HFFc6 (cell line): ENCODE measurements at regions not wholly inside any gene's neighbourhood (a gene's known extent, or its start where the extent isn't known, plus 50 kb on each side); places are given as distances from the start of the nearest gene placed in this dataset.

Experiments used
- DNase-seq: peaks from one replicate; pipeline ENCODE4 v3.0.0-alpha.2; 2018
- H3K27ac Mint-ChIP-seq: 2 replicates; pipeline ENCODE4 v1.8.0; 2020; ENCODE audit warnings: mild to moderate bottlenecking, mixed read lengths
- H3K27me3 Mint-ChIP-seq: 2 replicates; pipeline ENCODE4 v1.8.0; 2021; ENCODE audit warnings: mild to moderate bottlenecking, moderate library complexity, mixed read lengths; ENCODE audit not compliant: insufficient read depth
- H3K36me3 Mint-ChIP-seq: 2 replicates; pipeline ENCODE4 v1.8.0; 2021; ENCODE audit warnings: low read depth, mixed read lengths
- H3K4me1 Mint-ChIP-seq: 2 replicates; pipeline ENCODE4 v1.8.0; 2020; ENCODE audit warnings: low read depth, mixed read lengths
- H3K4me3 Mint-ChIP-seq: 2 replicates; pipeline ENCODE4 v1.8.0; 2020; ENCODE audit warnings: mild to moderate bottlenecking, moderate library complexity, mixed read lengths
- H3K9me3 Mint-ChIP-seq: 2 replicates; pipeline ENCODE4 v1.8.0; 2020; ENCODE audit warnings: mild to moderate bottlenecking, mixed read lengths
- TF ChIP-seq, protein P1 (sequence below): fragments of 200-600 bp; sonication (generic); IDR thresholded peaks from 2 replicates; pipeline ENCODE4 v1.5.0; 2021; ENCODE audit warnings: antibody characterized with exemption, mild to moderate bottlenecking

DNA sequence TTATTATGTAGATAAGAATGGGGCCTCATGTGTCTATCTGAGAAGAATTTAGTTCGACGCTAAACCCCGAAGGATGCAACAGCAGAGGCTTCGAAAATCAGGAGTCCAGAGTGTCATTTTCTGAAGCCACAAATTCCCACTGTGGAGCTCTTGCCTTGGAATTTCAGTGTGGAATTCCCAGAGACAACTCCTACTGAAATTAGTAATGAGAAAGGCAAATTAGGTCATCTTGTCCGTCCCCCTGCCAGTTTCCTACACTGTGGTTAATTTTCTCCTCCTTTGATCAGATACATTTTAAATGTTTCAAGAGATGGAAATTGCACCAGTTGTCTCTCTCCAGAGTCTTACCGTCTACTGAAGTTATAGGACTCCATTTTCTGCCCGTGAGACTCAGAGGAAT is 633.6 kb downstream of the BNC2 start:
- H3K27me3 Mint-ChIP-seq: peaks cover 1% of the 10 kb centered on the region; the same call in 1 of the 2 replicates
- no peak for DNase-seq
- peak overlapping the region; percentile 18; the same call in 1 of the 2 replicates for H3K4me3 Mint-ChIP-seq
- H3K4me1 Mint-ChIP-seq: peaks cover 46% of the 10 kb centered on the region
- peaks cover 14% of the 10 kb centered on the region for H3K36me3 Mint-ChIP-seq
- H3K27ac Mint-ChIP-seq: peak overlapping the region; percentile 37
- TF ChIP-seq, protein P1, sequence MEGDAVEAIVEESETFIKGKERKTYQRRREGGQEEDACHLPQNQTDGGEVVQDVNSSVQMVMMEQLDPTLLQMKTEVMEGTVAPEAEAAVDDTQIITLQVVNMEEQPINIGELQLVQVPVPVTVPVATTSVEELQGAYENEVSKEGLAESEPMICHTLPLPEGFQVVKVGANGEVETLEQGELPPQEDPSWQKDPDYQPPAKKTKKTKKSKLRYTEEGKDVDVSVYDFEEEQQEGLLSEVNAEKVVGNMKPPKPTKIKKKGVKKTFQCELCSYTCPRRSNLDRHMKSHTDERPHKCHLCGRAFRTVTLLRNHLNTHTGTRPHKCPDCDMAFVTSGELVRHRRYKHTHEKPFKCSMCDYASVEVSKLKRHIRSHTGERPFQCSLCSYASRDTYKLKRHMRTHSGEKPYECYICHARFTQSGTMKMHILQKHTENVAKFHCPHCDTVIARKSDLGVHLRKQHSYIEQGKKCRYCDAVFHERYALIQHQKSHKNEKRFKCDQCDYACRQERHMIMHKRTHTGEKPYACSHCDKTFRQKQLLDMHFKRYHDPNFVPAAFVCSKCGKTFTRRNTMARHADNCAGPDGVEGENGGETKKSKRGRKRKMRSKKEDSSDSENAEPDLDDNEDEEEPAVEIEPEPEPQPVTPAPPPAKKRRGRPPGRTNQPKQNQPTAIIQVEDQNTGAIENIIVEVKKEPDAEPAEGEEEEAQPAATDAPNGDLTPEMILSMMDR: no peak
- peaks cover 23% of the 10 kb centered on the region for H3K9me3 Mint-ChIP-seq

DNA sequence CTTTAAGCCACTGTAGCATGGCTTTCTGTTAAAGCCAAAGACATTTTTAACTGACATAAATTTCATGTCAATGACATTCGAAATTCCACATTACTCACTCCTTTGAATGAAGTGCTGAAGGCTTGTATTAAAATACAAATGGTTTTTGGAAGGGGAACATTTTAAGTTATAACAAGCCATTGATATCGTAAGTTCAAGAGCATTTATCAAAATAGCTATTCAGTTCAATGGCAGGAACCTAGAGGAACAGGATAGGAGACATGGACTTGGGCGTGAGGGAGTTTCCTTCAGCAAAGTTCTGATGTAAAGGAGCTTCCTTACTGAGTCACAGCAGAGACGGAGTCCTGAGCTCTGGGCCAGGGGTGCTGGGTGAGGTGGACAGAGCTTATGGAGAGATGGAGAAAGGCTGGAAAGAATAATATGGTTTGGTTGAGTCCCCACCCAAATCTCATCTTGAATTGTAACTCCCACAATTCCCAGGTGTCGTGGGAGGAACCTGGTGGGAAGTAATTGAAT is 631.8 kb downstream of the BNC2 start:
- H3K4me3 Mint-ChIP-seq: no peak overlapping the region
- peaks cover 14% of the 10 kb centered on the region for H3K36me3 Mint-ChIP-seq
- TF ChIP-seq, protein P1: no peak
- no peak for DNase-seq
- H3K4me1 Mint-ChIP-seq: peaks cover 56% of the 10 kb centered on the region
- H3K27ac Mint-ChIP-seq: no peak overlapping the region
- peaks cover 18% of the 10 kb centered on the region for H3K9me3 Mint-ChIP-seq
- H3K27me3 Mint-ChIP-seq: peaks cover 1% of the 10 kb centered on the region; the same call in 1 of the 2 replicates

DNA sequence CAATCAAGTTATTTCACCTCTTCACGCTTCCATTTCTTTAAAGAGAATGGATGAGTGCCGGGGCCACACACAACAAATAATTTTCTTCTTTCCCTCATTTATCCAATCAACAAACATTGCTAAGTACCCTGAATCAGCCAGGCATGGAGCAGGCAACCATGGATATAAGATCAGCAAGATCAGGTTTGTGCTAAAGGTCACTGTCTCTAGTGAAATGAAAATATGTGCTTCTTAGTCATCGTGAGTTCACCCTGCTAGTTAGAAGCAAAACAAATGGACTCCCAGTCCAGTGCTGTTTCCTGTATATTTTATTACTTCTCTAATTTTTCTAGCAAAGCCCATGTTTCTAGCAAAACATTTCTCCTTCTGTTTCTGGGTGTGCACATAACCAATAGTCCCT is 629.2 kb downstream of the BNC2 start:
- no peaks in the 10 kb centered on the region for H3K36me3 Mint-ChIP-seq
- H3K9me3 Mint-ChIP-seq: no peaks in the 10 kb centered on the region
- peaks cover 70% of the 10 kb centered on the region for H3K4me1 Mint-ChIP-seq
- H3K27me3 Mint-ChIP-seq: no peaks in the 10 kb centered on the region
- peak overlapping the region; percentile 77 for H3K27ac Mint-ChIP-seq
- H3K4me3 Mint-ChIP-seq: peak overlapping the region; percentile 29
- peak; percentile 64 for DNase-seq
- TF ChIP-seq, protein P1: no peak

DNA sequence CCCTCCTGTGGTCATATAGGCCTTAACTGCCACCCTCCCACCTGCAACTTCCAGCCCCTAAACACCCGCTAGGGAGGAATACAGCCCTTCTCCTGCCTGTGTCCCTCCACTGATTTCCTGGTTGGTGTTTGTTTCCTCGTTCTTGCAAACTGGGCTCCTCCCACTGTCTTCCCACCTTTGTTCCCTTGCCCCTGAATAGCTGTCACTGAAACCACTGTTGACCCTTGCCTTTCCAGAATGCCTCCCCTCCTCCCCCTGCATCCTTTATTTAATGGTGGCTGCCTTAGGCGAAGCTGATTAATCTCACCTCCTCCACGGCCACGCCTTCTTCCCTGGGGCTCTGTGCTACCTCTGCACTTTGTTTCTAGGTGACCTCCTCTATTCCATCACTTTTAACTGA is 626.7 kb downstream of the BNC2 start:
- Mint-ChIP-seq H3K27me3 (no peaks in the 10 kb centered on the region), H3K9me3 (no peaks in the 10 kb centered on the region), H3K36me3 (no peaks in the 10 kb centered on the region), H3K4me3 (no peak overlapping the region), H3K4me1 (peaks cover 72% of the 10 kb centered on the region), H3K27ac (no peak overlapping the region)
- no peak for DNase-seq
- TF ChIP-seq, protein P1: no peak

DNA sequence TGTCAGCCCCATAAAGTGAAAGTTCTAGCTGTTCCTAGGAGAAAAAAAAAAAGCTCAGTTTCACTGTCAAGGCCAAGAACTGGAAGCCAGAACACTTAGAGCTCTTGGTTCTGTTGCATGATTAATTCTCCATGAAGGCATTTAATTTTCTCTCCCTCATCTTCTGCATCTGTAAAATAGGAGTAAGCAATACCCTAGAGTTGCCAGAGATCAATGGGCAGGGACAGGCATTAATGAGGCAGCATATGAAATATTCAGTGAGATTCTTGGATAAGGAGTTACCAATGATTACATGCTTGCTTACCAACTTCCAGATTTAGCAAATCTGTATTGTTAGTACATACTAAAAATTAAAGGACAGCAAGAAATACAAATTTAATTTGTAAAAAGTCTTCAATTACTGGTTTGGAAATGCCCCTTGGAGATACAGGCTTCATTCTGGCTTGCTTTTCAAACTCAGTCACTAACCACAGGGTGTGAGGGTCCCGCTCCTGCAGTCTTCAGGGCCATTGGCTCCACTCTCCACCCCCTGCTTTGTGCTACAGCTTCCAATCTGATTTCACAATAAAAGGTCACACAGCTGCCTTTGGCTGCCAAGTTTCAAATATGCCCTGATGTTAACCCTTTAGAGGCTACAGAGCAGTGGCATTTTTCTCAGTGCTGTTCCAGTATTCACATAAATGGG is 624.6 kb downstream of the BNC2 start:
- DNase-seq: no peak
- no peaks in the 10 kb centered on the region for H3K27me3 Mint-ChIP-seq
- no peaks in the 10 kb centered on the region for H3K9me3 Mint-ChIP-seq
- H3K4me1 Mint-ChIP-seq: peaks cover 66% of the 10 kb centered on the region
- peak overlapping the region; percentile 17; the same call in 1 of the 2 replicates for H3K27ac Mint-ChIP-seq
- no peaks in the 10 kb centered on the region for H3K36me3 Mint-ChIP-seq
- H3K4me3 Mint-ChIP-seq: no peak overlapping the region; the same call in 1 of the 2 replicates
- TF ChIP-seq, protein P1: no peak
